WTC11 (cell line): ENCODE measurements at regions not wholly inside any gene's neighbourhood (a gene's known extent, or its start where the extent isn't known, plus 50 kb on each side); places are given as distances from the start of the nearest gene placed in this dataset.

Experiments
- ATAC-seq: fragments of 200-7000 bp; cut with Tn5 transposase; 2 replicates; pipeline ENCODE4 v1.10.0; 2021; ENCODE audit warnings: mild to moderate bottlenecking, moderate library complexity
- CTCF ChIA-PET: fragments of 300-600 bp; sonication (Branson Sonifier 250); formaldehyde crosslinking; loops from one replicate; lab custom pipeline; 2021; ENCODE audit warnings: antibody characterized with exemption; lab: Charles Lee
- POLR2A ChIA-PET: fragments of 350-600 bp; sonication (Branson Sonifier 250); formaldehyde crosslinking; loops from one replicate; lab custom pipeline; 2021; ENCODE audit warnings: antibody characterized with exemption; lab: Charles Lee
- DNase-seq: peaks from one replicate; pipeline ENCODE4 v3.0.0; 2021; ENCODE audit warnings: low spot score
- H3K27ac Mint-ChIP-seq: 2 replicates; pipeline ENCODE4 v1.8.0; 2021; ENCODE audit warnings: mixed read lengths
- H3K27me3 Mint-ChIP-seq: 2 replicates; pipeline ENCODE4 v1.8.0; 2021; ENCODE audit warnings: low read depth, mild to moderate bottlenecking, moderate library complexity, mixed read lengths
- H3K36me3 Mint-ChIP-seq: 2 replicates; pipeline ENCODE4 v1.8.0; 2021; ENCODE audit warnings: mixed read lengths
- H3K4me1 Mint-ChIP-seq: 2 replicates; pipeline ENCODE4 v1.8.0; 2022; ENCODE audit warnings: mixed read lengths
- H3K4me3 Mint-ChIP-seq: 2 replicates; pipeline ENCODE4 v1.8.0; 2021; ENCODE audit warnings: mild to moderate bottlenecking, moderate library complexity, mixed read lengths
- H3K9me3 Mint-ChIP-seq: 2 replicates; pipeline ENCODE4 v1.8.0; 2021; ENCODE audit warnings: mixed read lengths
- AR ChIP-seq: fragments of 250-450 bp; sonication (Bioruptor Pico); IDR thresholded peaks from 2 replicates; pipeline ENCODE4 v1.9.0; 2021; ENCODE audit warnings: mild to moderate bottlenecking
- ARID4B ChIP-seq: sonication (generic); formaldehyde crosslinking; IDR thresholded peaks from 2 replicates; pipeline ENCODE4 v1.8.0; 2023; ENCODE audit warnings: missing genetic modification reagents, mild to moderate bottlenecking, borderline replicate concordance
- ATF2 ChIP-seq: sonication (generic); formaldehyde crosslinking; IDR thresholded peaks from 2 replicates; pipeline ENCODE4 v1.8.1; 2022; ENCODE audit warnings: low read depth, missing genetic modification reagents, borderline replicate concordance
- CREM ChIP-seq: sonication (generic); formaldehyde crosslinking; IDR thresholded peaks from 2 replicates; pipeline ENCODE4 v1.8.1; 2022; ENCODE audit warnings: mild to moderate bottlenecking, missing genetic modification reagents, moderate library complexity
- ETV6 ChIP-seq: sonication (generic); formaldehyde crosslinking; IDR thresholded peaks from 2 replicates; pipeline ENCODE4 v1.8.1; 2022; ENCODE audit warnings: mild to moderate bottlenecking, missing genetic modification reagents
- FOXK1 ChIP-seq: sonication (generic); formaldehyde crosslinking; IDR thresholded peaks from 2 replicates; pipeline ENCODE4 v1.8.0; 2022; ENCODE audit warnings: mild to moderate bottlenecking, moderate library complexity, missing genetic modification reagents
- GRHL2 ChIP-seq: fragments of 250-450 bp; sonication (Bioruptor Pico); IDR thresholded peaks from 2 replicates; pipeline ENCODE4 v1.8.0; 2022; ENCODE audit warnings: mild to moderate bottlenecking, moderate library complexity; ENCODE audit not compliant: insufficient replicate concordance, severe bottlenecking
- IRF2 ChIP-seq: sonication (generic); formaldehyde crosslinking; IDR thresholded peaks from 2 replicates; pipeline ENCODE4 v1.8.0; 2022; ENCODE audit warnings: low read depth, missing genetic modification reagents, borderline replicate concordance
- MLX ChIP-seq: sonication (generic); formaldehyde crosslinking; IDR thresholded peaks from 2 replicates; pipeline ENCODE4 v1.8.1; 2023; ENCODE audit warnings: mild to moderate bottlenecking, missing genetic modification reagents, moderate library complexity
- NR2C2 ChIP-seq: sonication (generic); formaldehyde crosslinking; IDR thresholded peaks from 2 replicates; pipeline ENCODE4 v1.8.0; 2022; ENCODE audit warnings: mild to moderate bottlenecking, missing genetic modification reagents
- OVOL2 ChIP-seq: fragments of 250-450 bp; sonication (Bioruptor Pico); IDR thresholded peaks from 2 replicates; pipeline ENCODE4 v1.9.0; 2021; ENCODE audit warnings: mild to moderate bottlenecking, borderline replicate concordance
- PRRX2 ChIP-seq: fragments of 250-450 bp; sonication (Bioruptor Pico); IDR thresholded peaks from 2 replicates; pipeline ENCODE4 v1.8.0; 2021; ENCODE audit warnings: mild to moderate bottlenecking
- SMAD4 ChIP-seq: sonication (generic); formaldehyde crosslinking; IDR thresholded peaks from 2 replicates; pipeline ENCODE4 v1.8.0; 2022; ENCODE audit warnings: mild to moderate bottlenecking, missing genetic modification reagents
- SP1 ChIP-seq: sonication (generic); formaldehyde crosslinking; conservative IDR thresholded peaks from 2 replicates; pipeline ENCODE4 v1.8.1; 2022; ENCODE audit warnings: missing genetic modification reagents
- TCF7 ChIP-seq: sonication (generic); formaldehyde crosslinking; IDR thresholded peaks from 2 replicates; pipeline ENCODE4 v1.8.0; 2022; ENCODE audit warnings: mild to moderate bottlenecking, low read depth, missing genetic modification reagents, moderate library complexity
- TP53 ChIP-seq: sonication (generic); formaldehyde crosslinking; IDR thresholded peaks from 2 replicates; pipeline ENCODE4 v1.8.1; 2023; ENCODE audit warnings: mild to moderate bottlenecking, missing genetic modification reagents
- USF2 ChIP-seq: sonication (generic); formaldehyde crosslinking; IDR thresholded peaks from 2 replicates; pipeline ENCODE4 v1.8.1; 2023; ENCODE audit warnings: mild to moderate bottlenecking, missing genetic modification reagents, moderate library complexity
- ZMAT4 ChIP-seq: fragments of 250-450 bp; sonication (Bioruptor Pico); IDR thresholded peaks from 2 replicates; pipeline ENCODE4 v1.9.0; 2021; ENCODE audit warnings: mild to moderate bottlenecking
- TF ChIP-seq, protein P1 (sequence below): sonication (generic); formaldehyde crosslinking; IDR thresholded peaks from 2 replicates; pipeline ENCODE4 v1.8.0; 2022; ENCODE audit warnings: mild to moderate bottlenecking, missing genetic modification reagents
- TF ChIP-seq, protein P2 (sequence below): sonication (generic); formaldehyde crosslinking; IDR thresholded peaks from 2 replicates; pipeline ENCODE4 v1.8.1; 2023; ENCODE audit warnings: mild to moderate bottlenecking, missing genetic modification reagents
- TF ChIP-seq, protein P3 (sequence below): sonication (generic); formaldehyde crosslinking; IDR thresholded peaks from 2 replicates; pipeline ENCODE4 v1.8.0; 2022; ENCODE audit warnings: mild to moderate bottlenecking, missing genetic modification reagents

DNA sequence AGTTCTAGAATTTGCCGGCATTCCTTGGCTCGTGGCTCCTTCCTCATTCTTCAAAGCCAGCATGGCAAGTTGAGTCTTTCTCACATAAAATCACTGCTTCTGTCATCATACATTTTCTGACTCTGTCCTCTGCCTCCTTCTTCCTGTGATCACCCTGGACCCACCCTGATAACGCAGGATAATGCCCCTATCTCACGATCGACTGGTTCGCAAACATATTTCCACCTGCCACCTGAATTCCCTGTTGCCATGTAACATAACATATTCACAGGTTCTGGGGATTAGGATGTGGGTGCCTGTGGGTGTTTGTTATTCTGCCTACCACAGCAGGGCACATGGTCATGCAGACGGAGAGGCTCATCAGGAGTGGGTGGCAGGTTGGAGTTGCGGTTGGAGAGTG lies 177.7 kb downstream of the NHLRC3 start:
- POLR2A ChIA-PET: no interaction called here
- no peak overlapping the region for H3K4me3 Mint-ChIP-seq
- no peaks in the 10 kb centered on the region for H3K36me3 Mint-ChIP-seq
- TF ChIP-seq CREM (CRISPR knock-in tag) (no peak), NR2C2 (CRISPR knock-in tag) (no peak), ZMAT4 (CRISPR knock-in tag) (no peak), TP53 (CRISPR knock-in tag) (no peak), OVOL2 (CRISPR knock-in tag) (no peak), ATF2 (CRISPR knock-in tag) (no peak), TCF7 (CRISPR knock-in tag) (no peak), MLX (CRISPR knock-in tag) (no peak), PRRX2 (CRISPR knock-in tag) (no peak), GRHL2 (no peak), ETV6 (CRISPR knock-in tag) (no peak), USF2 (CRISPR knock-in tag) (no peak)
- TF ChIP-seq, protein P1, sequence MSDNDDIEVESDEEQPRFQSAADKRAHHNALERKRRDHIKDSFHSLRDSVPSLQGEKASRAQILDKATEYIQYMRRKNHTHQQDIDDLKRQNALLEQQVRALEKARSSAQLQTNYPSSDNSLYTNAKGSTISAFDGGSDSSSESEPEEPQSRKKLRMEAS (CRISPR knock-in tag): no peak
- TF ChIP-seq, protein P2, sequence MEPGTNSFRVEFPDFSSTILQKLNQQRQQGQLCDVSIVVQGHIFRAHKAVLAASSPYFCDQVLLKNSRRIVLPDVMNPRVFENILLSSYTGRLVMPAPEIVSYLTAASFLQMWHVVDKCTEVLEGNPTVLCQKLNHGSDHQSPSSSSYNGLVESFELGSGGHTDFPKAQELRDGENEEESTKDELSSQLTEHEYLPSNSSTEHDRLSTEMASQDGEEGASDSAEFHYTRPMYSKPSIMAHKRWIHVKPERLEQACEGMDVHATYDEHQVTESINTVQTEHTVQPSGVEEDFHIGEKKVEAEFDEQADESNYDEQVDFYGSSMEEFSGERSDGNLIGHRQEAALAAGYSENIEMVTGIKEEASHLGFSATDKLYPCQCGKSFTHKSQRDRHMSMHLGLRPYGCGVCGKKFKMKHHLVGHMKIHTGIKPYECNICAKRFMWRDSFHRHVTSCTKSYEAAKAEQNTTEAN: no peak
- TF ChIP-seq, protein P3, sequence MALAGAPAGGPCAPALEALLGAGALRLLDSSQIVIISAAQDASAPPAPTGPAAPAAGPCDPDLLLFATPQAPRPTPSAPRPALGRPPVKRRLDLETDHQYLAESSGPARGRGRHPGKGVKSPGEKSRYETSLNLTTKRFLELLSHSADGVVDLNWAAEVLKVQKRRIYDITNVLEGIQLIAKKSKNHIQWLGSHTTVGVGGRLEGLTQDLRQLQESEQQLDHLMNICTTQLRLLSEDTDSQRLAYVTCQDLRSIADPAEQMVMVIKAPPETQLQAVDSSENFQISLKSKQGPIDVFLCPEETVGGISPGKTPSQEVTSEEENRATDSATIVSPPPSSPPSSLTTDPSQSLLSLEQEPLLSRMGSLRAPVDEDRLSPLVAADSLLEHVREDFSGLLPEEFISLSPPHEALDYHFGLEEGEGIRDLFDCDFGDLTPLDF (CRISPR knock-in tag): no peak
- TF ChIP-seq, all 79 proteins: peak for 0
- ATAC-seq: no peak
- Mint-ChIP-seq H3K9me3 (peaks cover 24% of the 10 kb centered on the region), H3K27ac (no peak overlapping the region), H3K4me1 (no peaks in the 10 kb centered on the region), H3K27me3 (no peaks in the 10 kb centered on the region)
- CTCF ChIA-PET: interaction anchor here (0.6 kb wide), 1 partner anchor 15 kb away, joined by 3 read pairs; no protein-coding TSS in a partner anchor
- DNase-seq: no peak

DNA sequence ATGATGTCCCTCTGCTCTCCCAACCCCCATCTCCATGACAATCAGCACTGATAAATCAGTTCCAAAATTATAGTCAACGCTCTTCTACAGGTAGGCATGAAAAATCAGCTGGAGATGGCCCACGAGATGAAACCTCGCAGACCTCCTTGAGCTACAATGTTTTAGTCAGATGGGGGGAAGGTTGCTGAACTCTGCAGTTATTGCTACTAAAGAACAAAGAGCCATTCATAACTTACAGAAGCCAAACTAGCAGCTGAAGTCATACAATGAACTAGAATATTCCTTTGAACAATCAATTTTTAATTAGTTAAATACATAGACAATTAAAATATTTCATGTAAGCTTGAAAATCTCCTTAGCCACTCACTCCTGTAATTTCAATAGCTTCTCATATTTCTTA lies 179.2 kb downstream of the NHLRC3 start:
- Mint-ChIP-seq H3K27me3 (no peaks in the 10 kb centered on the region), H3K4me3 (no peak overlapping the region), H3K36me3 (no peaks in the 10 kb centered on the region; the same call in 1 of the 2 replicates), H3K9me3 (peaks cover 36% of the 10 kb centered on the region), H3K4me1 (no peaks in the 10 kb centered on the region), H3K27ac (no peak overlapping the region)
- ChIA-PET CTCF (interaction anchor here (1.5 kb wide), 1 partner anchor 399 kb away, joined by 4 read pairs; no protein-coding TSS in a partner anchor), POLR2A (no interaction called here)
- ATAC-seq (no peak), DNase-seq (no peak)
- TF ChIP-seq, protein P2: no peak
- TF ChIP-seq SP1: no peak
- TF ChIP-seq ARID4B (CRISPR knock-in tag): no peak
- TF ChIP-seq SMAD4 (CRISPR knock-in tag): no peak
- TF ChIP-seq IRF2: no peak
- no peak for TF ChIP-seq FOXK1 (CRISPR knock-in tag)
- no peak for TF ChIP-seq AR
